ENCODE measurements at regions not wholly inside any gene's neighbourhood (a gene's known extent, or its start where the extent isn't known, plus 50 kb on each side); places are given as distances from the start of the nearest gene placed in this dataset.

DNA sequence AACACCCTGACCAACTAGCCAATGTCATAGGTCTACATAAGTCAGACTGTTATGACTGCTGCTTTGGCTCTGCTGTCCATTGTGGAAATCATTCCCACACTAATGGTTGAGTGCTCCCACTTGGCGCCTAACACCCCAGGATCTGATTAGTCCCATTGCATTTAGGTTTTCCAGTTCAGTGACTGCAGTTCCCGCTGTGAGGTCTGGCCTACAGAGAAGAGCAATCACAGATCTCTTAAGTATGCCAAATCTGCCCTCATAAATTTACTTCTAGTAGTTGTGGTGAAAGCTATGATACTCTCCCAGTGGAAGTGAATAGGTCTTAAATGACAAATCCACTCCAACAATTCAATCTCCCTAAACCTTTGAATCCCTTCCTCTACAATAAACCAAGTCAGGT, 77.3 kb upstream of the IL2 start:
- no peaks in the 10 kb centered on the region for H3K79me2 ChIP-seq (ENCODE audit: control insufficient read depth, insufficient read depth, low read length, poor library complexity)
- no peak overlapping the region for H2BK12ac ChIP-seq (ENCODE audit: low read length)
- H3K23ac ChIP-seq (ENCODE audit: low read length) = no peak overlapping the region
- no peak overlapping the region for H3K4me2 ChIP-seq (ENCODE audit: low read length)
- H3K27me3 ChIP-seq (ENCODE audit: insufficient read depth, low read length) = no peaks in the 10 kb centered on the region
- H3K79me1 ChIP-seq (ENCODE audit: low read length) = no peaks in the 10 kb centered on the region
- H2AFZ ChIP-seq (ENCODE audit: insufficient read depth, low read length, poor library complexity) = no peak overlapping the region
- no peak overlapping the region for H3K14ac ChIP-seq (ENCODE audit: low read length)
- WGBS (ENCODE audit: extremely low coverage, insufficient coverage, insufficient read length) = no CpG with 5 or more reads among the region's 2 CpGs
- H3K36me3 ChIP-seq (ENCODE audit: control insufficient read depth in 1 of 2, insufficient read depth in 2 of 2, low read length in 2 of 2) = no peaks in the 10 kb centered on the region
- H3K18ac ChIP-seq (ENCODE audit: low read length) = no peak overlapping the region
- H2BK120ac ChIP-seq (ENCODE audit: insufficient read depth, low read length, poor library complexity) = no peak overlapping the region
- no peak overlapping the region for H3K4me3 ChIP-seq (ENCODE audit: low read depth, low read length)
- H3K9ac ChIP-seq (ENCODE audit: low read length) = no peak overlapping the region
- H3K9me3 ChIP-seq (ENCODE audit: insufficient read depth, low read depth, low read length) = no peaks in the 10 kb centered on the region
- no peak overlapping the region for H2AK5ac ChIP-seq (ENCODE audit: low read length)
- no peak for DNase-seq
- H3K27ac ChIP-seq (ENCODE audit: low read depth, low read length) = no peak overlapping the region
- no peak overlapping the region for H4K91ac ChIP-seq (ENCODE audit: low read depth, low read length)
- no peak overlapping the region for H4K8ac ChIP-seq (ENCODE audit: low read depth, low read length)
- H3K4ac ChIP-seq (ENCODE audit: low read depth, low read length) = no peak overlapping the region
- no peaks in the 10 kb centered on the region for H3K4me1 ChIP-seq (ENCODE audit: control insufficient read depth in 1 of 2, insufficient read depth in 2 of 2, low read length in 2 of 2)
- H4K12ac ChIP-seq (ENCODE audit: low read depth, low read length) = no peak overlapping the region
- H2BK5ac ChIP-seq (ENCODE audit: low read depth, low read length, poor library complexity) = no peak overlapping the region

DNA sequence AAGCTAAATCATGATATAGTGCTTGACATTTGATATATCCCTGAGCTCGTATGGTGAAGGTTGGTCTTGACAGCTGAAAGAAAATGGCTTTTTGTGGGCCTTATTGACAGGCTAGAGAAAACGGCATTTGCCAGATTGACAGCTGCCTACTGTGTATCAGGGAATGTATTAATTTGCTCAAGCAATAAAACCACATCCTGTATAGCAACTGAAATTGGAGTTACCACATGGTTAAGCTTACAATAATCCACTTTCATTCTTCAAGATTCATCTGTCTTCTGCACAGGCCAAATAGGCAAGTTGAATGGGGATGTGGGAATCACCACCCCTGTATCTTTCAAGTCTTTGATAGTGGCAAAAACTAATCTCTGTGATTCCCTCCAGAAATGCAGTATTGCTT, 76.2 kb upstream of the IL2 start:
- Histone ChIP-seq H3K23ac (ENCODE audit: low read length) (no peak overlapping the region), H4K12ac (ENCODE audit: low read depth, low read length) (no peak overlapping the region), H3K79me1 (ENCODE audit: low read length) (no peaks in the 10 kb centered on the region), H2BK12ac (ENCODE audit: low read length) (no peak overlapping the region), H3K4me1 (ENCODE audit: control insufficient read depth in 1 of 2, insufficient read depth in 2 of 2, low read length in 2 of 2) (no peaks in the 10 kb centered on the region), H3K27me3 (ENCODE audit: insufficient read depth, low read length) (no peaks in the 10 kb centered on the region), H3K79me2 (ENCODE audit: control insufficient read depth, insufficient read depth, low read length, poor library complexity) (no peaks in the 10 kb centered on the region), H3K14ac (ENCODE audit: low read length) (no peak overlapping the region), H2AFZ (ENCODE audit: insufficient read depth, low read length, poor library complexity) (no peak overlapping the region), H2BK120ac (ENCODE audit: insufficient read depth, low read length, poor library complexity) (no peak overlapping the region), H3K18ac (ENCODE audit: low read length) (no peak overlapping the region), H3K4ac (ENCODE audit: low read depth, low read length) (no peak overlapping the region), H3K9ac (ENCODE audit: low read length) (no peak overlapping the region), H4K8ac (ENCODE audit: low read depth, low read length) (no peak overlapping the region), H3K9me3 (ENCODE audit: insufficient read depth, low read depth, low read length) (no peaks in the 10 kb centered on the region), H3K4me3 (ENCODE audit: low read depth, low read length) (no peak overlapping the region), H3K36me3 (ENCODE audit: control insufficient read depth in 1 of 2, insufficient read depth in 2 of 2, low read length in 2 of 2) (no peaks in the 10 kb centered on the region), H2AK5ac (ENCODE audit: low read length) (no peak overlapping the region), H2BK5ac (ENCODE audit: low read depth, low read length, poor library complexity) (no peak overlapping the region), H3K27ac (ENCODE audit: low read depth, low read length) (no peak overlapping the region), H3K4me2 (ENCODE audit: low read length) (no peak overlapping the region), H4K91ac (ENCODE audit: low read depth, low read length) (no peak overlapping the region)
- WGBS (ENCODE audit: extremely low coverage, insufficient coverage, insufficient read length) = no CpG with 5 or more reads among the region's 2 CpGs
- no peak for DNase-seq

GRCh38 chr4:122531514-122531913, 75.0 kb upstream of the IL2 start:
- no peak overlapping the region for H3K9ac ChIP-seq (ENCODE audit: low read length)
- no peaks in the 10 kb centered on the region for H3K79me1 ChIP-seq (ENCODE audit: low read length)
- H3K4me2 ChIP-seq (ENCODE audit: low read length) = no peak overlapping the region
- H4K8ac ChIP-seq (ENCODE audit: low read depth, low read length) = no peak overlapping the region
- no peak overlapping the region for H4K91ac ChIP-seq (ENCODE audit: low read depth, low read length)
- no peak overlapping the region for H3K4me3 ChIP-seq (ENCODE audit: low read depth, low read length)
- DNase-seq = no peak
- H3K4me1 ChIP-seq (ENCODE audit: control insufficient read depth in 1 of 2, insufficient read depth in 2 of 2, low read length in 2 of 2) = no peaks in the 10 kb centered on the region
- no peak overlapping the region for H2AK5ac ChIP-seq (ENCODE audit: low read length)
- H2BK120ac ChIP-seq (ENCODE audit: insufficient read depth, low read length, poor library complexity) = no peak overlapping the region
- no peak overlapping the region for H3K27ac ChIP-seq (ENCODE audit: low read depth, low read length)
- no peak overlapping the region for H3K23ac ChIP-seq (ENCODE audit: low read length)
- no peak overlapping the region for H3K14ac ChIP-seq (ENCODE audit: low read length)
- no peaks in the 10 kb centered on the region for H3K79me2 ChIP-seq (ENCODE audit: control insufficient read depth, insufficient read depth, low read length, poor library complexity)
- H3K9me3 ChIP-seq (ENCODE audit: insufficient read depth, low read depth, low read length) = no peaks in the 10 kb centered on the region
- H2BK5ac ChIP-seq (ENCODE audit: low read depth, low read length, poor library complexity) = no peak overlapping the region
- no peak overlapping the region for H3K18ac ChIP-seq (ENCODE audit: low read length)
- no peaks in the 10 kb centered on the region for H3K36me3 ChIP-seq (ENCODE audit: control insufficient read depth in 1 of 2, insufficient read depth in 2 of 2, low read length in 2 of 2)
- H2BK12ac ChIP-seq (ENCODE audit: low read length) = no peak overlapping the region
- H4K12ac ChIP-seq (ENCODE audit: low read depth, low read length) = no peak overlapping the region
- WGBS (ENCODE audit: extremely low coverage, insufficient coverage, insufficient read length) = no CpG with 5 or more reads among the region's 3 CpGs
- H3K4ac ChIP-seq (ENCODE audit: low read depth, low read length) = no peak overlapping the region
- H3K27me3 ChIP-seq (ENCODE audit: insufficient read depth, low read length) = no peaks in the 10 kb centered on the region
- H2AFZ ChIP-seq (ENCODE audit: insufficient read depth, low read length, poor library complexity) = no peak overlapping the region

DNA sequence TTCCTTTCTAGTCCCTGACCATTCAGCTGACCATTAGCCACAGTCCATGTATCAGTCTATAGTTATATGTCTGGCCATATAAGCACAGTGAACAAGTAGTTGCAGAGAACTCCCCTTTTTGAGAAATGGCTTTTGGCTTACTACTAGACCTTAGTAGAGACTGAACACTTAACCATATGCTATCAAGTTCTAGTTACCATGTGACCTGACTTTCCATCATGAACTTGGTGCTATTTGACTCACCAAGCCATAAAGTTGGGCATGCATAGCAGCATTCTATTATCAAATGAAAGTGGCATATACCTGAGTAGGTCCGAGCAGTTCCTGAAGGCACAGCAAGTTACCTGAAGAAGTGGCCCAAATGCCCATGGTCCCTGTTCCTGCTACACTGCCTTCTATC, 74.5 kb upstream of the IL2 start:
- H3K23ac ChIP-seq (ENCODE audit: low read length) = no peak overlapping the region
- WGBS (ENCODE audit: extremely low coverage, insufficient coverage, insufficient read length) = no CpG with 5 or more reads among the region's 1 CpG
- H3K9me3 ChIP-seq (ENCODE audit: insufficient read depth, low read depth, low read length) = no peaks in the 10 kb centered on the region
- H3K4me2 ChIP-seq (ENCODE audit: low read length) = no peak overlapping the region
- no peaks in the 10 kb centered on the region for H3K27me3 ChIP-seq (ENCODE audit: insufficient read depth, low read length)
- no peak overlapping the region for H3K18ac ChIP-seq (ENCODE audit: low read length)
- H3K36me3 ChIP-seq (ENCODE audit: control insufficient read depth in 1 of 2, insufficient read depth in 2 of 2, low read length in 2 of 2) = no peaks in the 10 kb centered on the region
- H2AK5ac ChIP-seq (ENCODE audit: low read length) = no peak overlapping the region
- H3K4ac ChIP-seq (ENCODE audit: low read depth, low read length) = no peak overlapping the region
- H4K91ac ChIP-seq (ENCODE audit: low read depth, low read length) = no peak overlapping the region
- no peak overlapping the region for H4K8ac ChIP-seq (ENCODE audit: low read depth, low read length)
- H3K79me1 ChIP-seq (ENCODE audit: low read length) = no peaks in the 10 kb centered on the region
- no peak overlapping the region for H2BK5ac ChIP-seq (ENCODE audit: low read depth, low read length, poor library complexity)
- H4K12ac ChIP-seq (ENCODE audit: low read depth, low read length) = no peak overlapping the region
- no peaks in the 10 kb centered on the region for H3K4me1 ChIP-seq (ENCODE audit: control insufficient read depth in 1 of 2, insufficient read depth in 2 of 2, low read length in 2 of 2)
- H3K9ac ChIP-seq (ENCODE audit: low read length) = no peak overlapping the region
- no peak overlapping the region for H3K27ac ChIP-seq (ENCODE audit: low read depth, low read length)
- DNase-seq = no peak
- no peak overlapping the region for H2BK12ac ChIP-seq (ENCODE audit: low read length)
- no peak overlapping the region for H2BK120ac ChIP-seq (ENCODE audit: insufficient read depth, low read length, poor library complexity)
- H2AFZ ChIP-seq (ENCODE audit: insufficient read depth, low read length, poor library complexity) = no peak overlapping the region
- H3K14ac ChIP-seq (ENCODE audit: low read length) = no peak overlapping the region
- H3K4me3 ChIP-seq (ENCODE audit: low read depth, low read length) = no peak overlapping the region
- no peaks in the 10 kb centered on the region for H3K79me2 ChIP-seq (ENCODE audit: control insufficient read depth, insufficient read depth, low read length, poor library complexity)

Measured in trophoblast cell (in vitro differentiated cells and primary cell).